ENCODE measurements at regions not wholly inside any gene's neighbourhood (a gene's known extent, or its start where the extent isn't known, plus 50 kb on each side); places are given as distances from the start of the nearest gene placed in this dataset.

- H3K36me3 Mint-ChIP-seq: peaks cover 27% of the 10 kb centered on the region
- peak overlapping the region; percentile 92 for H3K27ac Mint-ChIP-seq
- no peaks in the 10 kb centered on the region for H3K27me3 Mint-ChIP-seq
- peaks cover 2% of the 10 kb centered on the region for H3K9me3 Mint-ChIP-seq
- DNase-seq: no peak
- H3K4me1 Mint-ChIP-seq: peaks cover 66% of the 10 kb centered on the region
- H3K4me3 Mint-ChIP-seq: no peak overlapping the region
Observed at GRCh38 chr3:18739099-18739433, 313.9 kb upstream of the SATB1 start.

- no peak for DNase-seq
- H3K27ac Mint-ChIP-seq: peak overlapping the region; percentile 92
- H3K9me3 Mint-ChIP-seq: peaks cover 2% of the 10 kb centered on the region
- peak overlapping the region; percentile 5 for H3K4me3 Mint-ChIP-seq
- peaks cover 62% of the 10 kb centered on the region for H3K4me1 Mint-ChIP-seq
- H3K36me3 Mint-ChIP-seq: peaks cover 25% of the 10 kb centered on the region
- no peaks in the 10 kb centered on the region for H3K27me3 Mint-ChIP-seq
Observed at GRCh38 chr3:18738393-18739098, 313.4 kb upstream of the SATB1 start.

GRCh38 chr3:18735005-18735404, 309.9 kb upstream of the SATB1 start:
- H3K27ac Mint-ChIP-seq: no peak overlapping the region
- H3K27me3 Mint-ChIP-seq: no peaks in the 10 kb centered on the region
- H3K36me3 Mint-ChIP-seq: peaks cover 18% of the 10 kb centered on the region
- peaks cover 2% of the 10 kb centered on the region for H3K9me3 Mint-ChIP-seq
- H3K4me3 Mint-ChIP-seq: no peak overlapping the region
- DNase-seq: no peak
- peaks cover 57% of the 10 kb centered on the region for H3K4me1 Mint-ChIP-seq

- H3K36me3 Mint-ChIP-seq: peaks cover 18% of the 10 kb centered on the region
- peaks cover 54% of the 10 kb centered on the region for H3K4me1 Mint-ChIP-seq
- no peaks in the 10 kb centered on the region for H3K27me3 Mint-ChIP-seq
- no peak for DNase-seq
- no peak overlapping the region for H3K27ac Mint-ChIP-seq
- peaks cover 2% of the 10 kb centered on the region for H3K9me3 Mint-ChIP-seq
- H3K4me3 Mint-ChIP-seq: no peak overlapping the region
Observed at GRCh38 chr3:18734309-18734708, 309.2 kb upstream of the SATB1 start.

- no peak for DNase-seq
- no peak overlapping the region for H3K4me3 Mint-ChIP-seq
Observed at GRCh38 chr3:18732474-18732873, 307.3 kb upstream of the SATB1 start.

DNA sequence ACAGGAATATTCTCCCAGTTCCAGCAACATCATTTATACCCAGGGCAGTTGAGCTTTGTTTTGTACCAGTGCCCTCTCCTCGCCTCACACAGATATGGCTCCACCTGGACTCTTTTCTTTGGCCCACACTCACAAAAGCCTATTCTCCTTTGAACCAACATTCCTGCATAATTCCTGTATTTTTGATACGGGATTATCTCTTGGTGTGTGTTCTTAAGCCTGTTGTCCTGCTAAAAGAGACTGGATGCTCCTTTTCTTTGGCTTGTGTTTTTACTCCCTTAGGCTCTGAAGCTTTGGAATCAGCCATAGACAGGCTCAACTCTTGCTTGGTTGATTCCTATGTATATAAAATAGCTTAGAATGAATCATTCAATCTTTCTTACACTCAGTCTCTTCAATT, 305.4 kb upstream of the SATB1 start:
- no peak for DNase-seq
- no peaks in the 10 kb centered on the region for H3K27me3 Mint-ChIP-seq
- no peak overlapping the region for H3K4me3 Mint-ChIP-seq
- H3K36me3 Mint-ChIP-seq: peaks cover 8% of the 10 kb centered on the region
- H3K4me1 Mint-ChIP-seq: peaks cover 48% of the 10 kb centered on the region
- peaks cover 2% of the 10 kb centered on the region for H3K9me3 Mint-ChIP-seq
- H3K27ac Mint-ChIP-seq: no peak overlapping the region

More at GRCh38 chr3:18732474-18732873, 307.3 kb upstream of the SATB1 start:
- no peak overlapping the region for H3K27ac Mint-ChIP-seq
- peaks cover 10% of the 10 kb centered on the region for H3K36me3 Mint-ChIP-seq
- H3K9me3 Mint-ChIP-seq: peaks cover 2% of the 10 kb centered on the region
- no peaks in the 10 kb centered on the region for H3K27me3 Mint-ChIP-seq
- H3K4me1 Mint-ChIP-seq: peaks cover 42% of the 10 kb centered on the region

DNA sequence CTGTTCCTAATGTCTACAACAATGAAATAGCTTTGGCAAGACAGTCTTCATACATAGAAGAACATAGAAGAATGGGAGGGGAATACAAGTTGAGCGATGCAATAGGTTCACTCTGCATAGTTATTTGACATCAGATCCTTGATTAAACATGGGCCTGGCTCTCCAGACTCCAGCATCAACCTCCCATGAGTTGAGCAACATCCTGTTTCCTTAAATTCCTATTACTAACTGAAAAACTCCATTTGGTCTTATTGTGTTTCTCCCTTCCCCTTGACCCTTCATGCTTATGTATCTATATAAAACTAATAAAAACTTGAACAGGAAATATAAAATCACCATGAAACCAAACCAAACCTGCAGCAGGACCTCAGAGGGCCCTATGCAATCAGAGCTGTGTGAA, 304.5 kb upstream of the SATB1 start:
- Mint-ChIP-seq H3K27ac (no peak overlapping the region), H3K4me1 (peaks cover 57% of the 10 kb centered on the region), H3K4me3 (no peak overlapping the region), H3K36me3 (peaks cover 8% of the 10 kb centered on the region), H3K27me3 (no peaks in the 10 kb centered on the region), H3K9me3 (peaks cover 2% of the 10 kb centered on the region)
- DNase-seq: no peak

DNA sequence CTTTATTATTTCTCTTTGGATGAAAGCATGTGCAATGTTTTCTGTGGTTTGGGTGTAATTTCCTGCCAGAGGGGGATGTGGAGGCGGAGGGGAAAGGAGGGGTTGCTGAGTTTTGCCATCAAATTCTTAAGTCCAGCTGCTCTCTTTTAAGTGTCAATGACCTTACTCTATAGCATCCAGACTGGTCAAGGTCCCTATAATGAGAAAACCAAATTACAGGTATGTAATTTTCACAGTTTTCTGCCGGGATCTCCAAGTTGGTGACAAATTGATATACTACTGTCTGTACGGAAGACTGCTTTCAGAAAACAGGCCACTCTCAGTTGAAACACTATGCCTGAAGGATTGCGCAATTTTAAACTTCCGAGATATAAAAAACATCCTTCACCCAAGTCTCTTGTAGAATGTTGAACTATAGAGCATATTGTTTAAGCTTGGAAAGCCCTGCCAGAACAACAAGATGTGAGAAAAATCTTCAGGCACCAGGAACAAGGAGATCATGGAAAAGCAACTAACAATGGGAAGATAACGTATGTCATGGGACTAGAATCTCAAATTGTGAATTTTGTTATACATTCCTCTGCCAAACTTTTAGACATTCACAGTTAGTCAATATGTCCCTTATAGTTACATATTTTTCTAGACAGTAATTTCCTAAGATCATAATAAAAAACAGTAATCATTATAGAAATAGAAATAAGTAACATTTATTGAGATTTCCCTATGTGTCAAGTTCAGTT, 300.7 kb upstream of the SATB1 start:
- Mint-ChIP-seq H3K4me3 (peak overlapping the region; percentile 77), H3K9me3 (peaks cover 2% of the 10 kb centered on the region), H3K27me3 (no peaks in the 10 kb centered on the region), H3K4me1 (peaks cover 65% of the 10 kb centered on the region), H3K36me3 (peaks cover 14% of the 10 kb centered on the region), H3K27ac (peak overlapping the region; percentile 91)
- DNase-seq: no peak

DNA sequence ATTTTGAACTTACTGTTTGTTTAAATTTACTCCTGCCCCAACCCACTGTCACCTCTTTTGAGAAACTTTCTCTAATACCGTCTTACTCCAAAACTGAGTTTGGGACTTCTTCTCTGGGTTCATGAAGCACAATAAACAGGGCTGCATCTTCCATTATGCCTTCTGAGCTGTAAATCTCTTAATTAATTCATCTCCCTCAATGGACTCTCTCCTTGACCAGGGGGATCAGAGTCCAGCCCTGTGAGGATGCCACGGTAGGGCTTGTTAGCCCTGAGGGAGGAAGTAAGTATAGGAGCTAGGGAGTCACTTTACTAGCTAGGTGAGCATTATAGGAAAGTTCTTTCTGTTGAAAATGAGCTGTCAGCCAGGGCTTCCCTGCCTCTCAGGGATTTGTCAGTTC, 299.3 kb upstream of the SATB1 start:
- peak overlapping the region; percentile 64 for H3K4me3 Mint-ChIP-seq
- H3K36me3 Mint-ChIP-seq: peaks cover 24% of the 10 kb centered on the region
- DNase-seq: no peak
- peaks cover 3% of the 10 kb centered on the region for H3K9me3 Mint-ChIP-seq
- H3K27ac Mint-ChIP-seq: peak overlapping the region; percentile 91
- peaks cover 57% of the 10 kb centered on the region for H3K4me1 Mint-ChIP-seq
- H3K27me3 Mint-ChIP-seq: no peaks in the 10 kb centered on the region

DNA sequence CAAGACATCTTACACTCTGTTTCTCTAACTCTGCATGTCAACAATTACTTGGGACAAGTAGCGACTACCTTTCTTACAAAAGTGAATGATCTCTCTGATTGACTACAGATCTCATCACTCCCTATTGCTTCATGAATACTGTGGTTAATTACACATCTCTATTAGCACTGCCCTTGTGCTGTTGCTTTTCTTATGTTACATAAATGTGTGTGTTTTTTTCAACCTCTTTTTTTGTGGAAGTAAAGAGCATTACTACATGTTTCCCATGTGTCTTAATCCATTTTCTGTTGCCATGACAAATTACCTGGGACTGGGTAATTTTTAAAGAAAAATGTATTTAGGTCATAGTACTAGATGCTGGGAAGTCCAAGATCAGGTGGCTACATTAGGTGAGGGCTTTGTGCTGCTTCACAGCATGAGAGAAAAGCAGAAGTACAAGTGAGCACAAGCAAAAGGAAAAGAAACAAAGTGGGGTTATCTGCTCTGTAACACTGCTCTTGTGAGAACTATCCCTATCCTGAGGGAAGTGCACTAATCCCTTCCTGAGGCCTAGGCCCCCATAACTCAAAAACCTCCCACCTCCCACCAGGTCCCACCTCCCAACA, 298.2 kb upstream of the SATB1 start:
- peaks cover 65% of the 10 kb centered on the region for H3K4me1 Mint-ChIP-seq
- H3K27me3 Mint-ChIP-seq: no peaks in the 10 kb centered on the region
- peak overlapping the region; percentile 11 for H3K4me3 Mint-ChIP-seq
- DNase-seq: no peak
- H3K9me3 Mint-ChIP-seq: peaks cover 10% of the 10 kb centered on the region
- H3K27ac Mint-ChIP-seq: peak overlapping the region; percentile 91
- peaks cover 32% of the 10 kb centered on the region for H3K36me3 Mint-ChIP-seq

GRCh38 chr3:18720543-18720942, 295.4 kb upstream of the SATB1 start:
- no peak overlapping the region for H3K27ac Mint-ChIP-seq

GRCh38 chr3:18717598-18717997, 292.5 kb upstream of the SATB1 start:
- Mint-ChIP-seq H3K27me3 (no peaks in the 10 kb centered on the region), H3K9me3 (peaks cover 22% of the 10 kb centered on the region), H3K4me3 (peak overlapping the region; percentile 35), H3K4me1 (peaks cover 63% of the 10 kb centered on the region), H3K36me3 (peaks cover 55% of the 10 kb centered on the region), H3K27ac (peak overlapping the region; percentile 93)
- DNase-seq: no peak

More at GRCh38 chr3:18720543-18720942, 295.4 kb upstream of the SATB1 start:
- peaks cover 65% of the 10 kb centered on the region for H3K4me1 Mint-ChIP-seq
- H3K9me3 Mint-ChIP-seq: peaks cover 20% of the 10 kb centered on the region
- DNase-seq: no peak
- no peak overlapping the region for H3K4me3 Mint-ChIP-seq
- peaks cover 48% of the 10 kb centered on the region for H3K36me3 Mint-ChIP-seq
- no peaks in the 10 kb centered on the region for H3K27me3 Mint-ChIP-seq

- peak overlapping the region; percentile 93 for H3K27ac Mint-ChIP-seq
- no peaks in the 10 kb centered on the region for H3K27me3 Mint-ChIP-seq
- peaks cover 55% of the 10 kb centered on the region for H3K36me3 Mint-ChIP-seq
- no peak for DNase-seq
- peaks cover 22% of the 10 kb centered on the region for H3K9me3 Mint-ChIP-seq
- H3K4me1 Mint-ChIP-seq: peaks cover 66% of the 10 kb centered on the region
- H3K4me3 Mint-ChIP-seq: no peak overlapping the region
Observed at GRCh38 chr3:18716821-18717220, 291.7 kb upstream of the SATB1 start.

DNA sequence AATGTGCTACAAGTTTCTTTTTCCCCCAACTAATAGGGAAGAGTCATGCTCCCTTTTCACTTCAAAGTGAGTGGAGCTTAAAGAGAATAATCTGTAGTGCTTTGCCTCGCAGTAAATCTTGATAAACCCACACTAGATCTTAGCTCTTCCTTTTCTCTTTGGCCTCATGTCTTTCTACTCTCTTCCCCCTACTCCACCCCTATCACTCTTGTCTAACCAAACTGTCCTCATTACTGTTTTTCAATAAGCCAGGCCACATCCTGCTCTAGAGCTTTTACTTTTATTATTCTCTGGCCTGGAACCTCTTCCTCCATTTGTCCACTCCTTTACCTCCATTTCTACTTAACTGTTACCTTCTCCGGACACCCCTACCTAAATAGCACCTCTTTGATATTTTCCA, 291.0 kb upstream of the SATB1 start:
- H3K9me3 Mint-ChIP-seq: peaks cover 22% of the 10 kb centered on the region
- no peak overlapping the region for H3K4me3 Mint-ChIP-seq

GRCh38 chr3:18715208-18715607, 290.1 kb upstream of the SATB1 start:
- Mint-ChIP-seq H3K4me3 (no peak overlapping the region), H3K9me3 (peaks cover 22% of the 10 kb centered on the region), H3K4me1 (peaks cover 71% of the 10 kb centered on the region), H3K27ac (peak overlapping the region; percentile 93), H3K27me3 (no peaks in the 10 kb centered on the region), H3K36me3 (peaks cover 46% of the 10 kb centered on the region)
- no peak for DNase-seq

More for the DNA sequence above, 291.0 kb upstream of the SATB1 start:
- H3K27ac Mint-ChIP-seq: peak overlapping the region; percentile 93
- peaks cover 71% of the 10 kb centered on the region for H3K4me1 Mint-ChIP-seq
- DNase-seq: no peak
- H3K36me3 Mint-ChIP-seq: peaks cover 55% of the 10 kb centered on the region
- H3K27me3 Mint-ChIP-seq: no peaks in the 10 kb centered on the region

Data from activated naive CD8-positive, alpha-beta T cell treated with anti-CD3 and anti-CD28 coated beads for 36 hours (primary cell).